Activated CD8-positive, alpha-beta memory T cell treated with anti-CD3 and anti-CD28 coated beads for 36 hours (primary cell): ENCODE measurements at regions not wholly inside any gene's neighbourhood (a gene's known extent, or its start where the extent isn't known, plus 50 kb on each side); places are given as distances from the start of the nearest gene placed in this dataset.

ENCODE experiments used
- CTCF ChIA-PET: fragments of 350-600 bp; sonication (Branson Sonifier 250); formaldehyde crosslinking; loops from one replicate; lab custom pipeline; 2021; ENCODE audit warnings: antibody characterized with exemption; lab: Charles Lee
- POLR2A ChIA-PET: fragments of 350-600 bp; sonication (Branson Sonifier 250); formaldehyde crosslinking; loops from one replicate; lab custom pipeline; 2021; ENCODE audit warnings: antibody characterized with exemption; lab: Charles Lee

DNA sequence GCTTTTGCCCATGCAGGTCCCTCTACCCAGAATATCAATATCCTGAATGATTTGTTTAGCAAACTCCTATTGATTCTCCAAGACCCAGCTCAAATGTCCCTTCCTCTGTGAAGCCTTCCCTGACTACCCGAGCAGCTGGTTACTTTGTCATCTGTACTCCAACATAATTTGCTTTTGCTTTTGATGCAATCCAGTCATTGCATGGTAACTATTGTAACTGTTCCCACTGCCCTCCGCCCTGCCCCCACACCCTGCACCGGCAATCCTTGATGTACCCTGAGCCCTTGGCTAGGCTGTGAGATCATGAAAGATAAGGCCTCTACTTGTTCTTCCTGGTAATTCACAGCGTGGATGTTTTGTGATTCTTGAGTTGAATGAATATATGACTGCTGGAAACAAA, 119.9 kb upstream of the BOD1 start:
- POLR2A ChIA-PET: no interaction called here
- CTCF ChIA-PET: no interaction called here

- ChIA-PET CTCF (no interaction called here), POLR2A (no interaction called here)
Measured at GRCh38 chr5:173736923-173737412, 120.5 kb upstream of the BOD1 start.

DNA sequence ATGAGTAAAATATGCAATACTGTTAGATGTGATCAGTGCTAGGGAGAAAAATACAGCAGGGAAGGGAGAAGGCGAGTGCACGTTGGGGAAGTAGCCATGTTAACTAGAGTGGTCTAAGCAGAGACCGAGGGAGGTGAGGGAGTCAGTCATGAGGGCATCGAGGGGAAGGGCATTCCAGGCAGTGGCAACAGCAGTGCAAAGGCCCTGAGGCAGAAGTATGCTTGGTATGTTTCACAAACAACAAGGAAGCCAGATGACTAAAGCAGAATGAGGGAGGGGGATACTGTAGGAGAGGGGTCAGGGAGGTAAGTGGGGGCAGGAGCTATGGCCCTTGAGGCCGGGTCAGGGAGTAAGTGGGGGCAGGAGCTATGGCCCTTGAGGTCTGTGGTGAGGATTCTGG, 123.3 kb upstream of the BOD1 start:
- ChIA-PET POLR2A (no interaction called here), CTCF (no interaction called here)

DNA sequence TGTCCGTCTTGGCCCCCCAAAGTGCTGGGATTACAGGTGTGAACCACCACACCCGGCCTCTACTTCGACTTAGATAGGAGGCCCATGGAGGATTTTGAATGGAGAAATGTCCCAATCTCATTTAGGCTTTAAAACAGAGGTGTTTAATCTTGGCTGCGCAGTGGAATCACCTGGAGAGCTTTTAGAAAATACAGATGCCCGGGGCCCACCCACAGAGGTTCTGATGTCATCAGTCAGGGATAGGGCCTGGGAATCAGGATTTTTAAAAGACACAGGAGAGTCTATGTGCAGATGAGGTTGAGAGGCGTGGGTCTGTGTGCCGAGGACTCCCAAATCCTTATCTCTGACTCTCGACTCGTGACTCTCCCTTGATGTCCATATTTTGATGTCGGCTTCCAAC, 124.0 kb upstream of the BOD1 start:
- POLR2A ChIA-PET: no interaction called here
- CTCF ChIA-PET: no interaction called here

DNA sequence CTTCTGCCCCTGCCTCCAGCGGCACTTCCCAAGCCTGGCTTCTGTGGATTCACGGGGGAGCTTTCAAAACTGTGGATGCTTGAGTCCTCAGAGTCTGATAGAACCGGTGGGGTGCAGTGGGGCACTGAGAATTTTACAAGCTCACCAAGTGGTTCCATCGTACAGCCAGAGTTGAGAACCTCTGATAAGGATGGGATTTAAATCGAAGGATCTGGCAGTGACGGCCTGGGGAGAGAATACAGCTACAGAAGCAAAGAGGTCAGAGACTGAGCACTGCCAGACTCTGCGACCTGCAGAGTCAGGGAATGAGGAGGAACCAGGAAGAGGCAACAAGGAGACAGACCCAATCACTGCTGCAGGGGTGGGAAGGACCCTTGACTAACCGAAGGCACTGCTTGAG, 124.6 kb upstream of the BOD1 start:
- ChIA-PET CTCF (no interaction called here), POLR2A (no interaction called here)

DNA sequence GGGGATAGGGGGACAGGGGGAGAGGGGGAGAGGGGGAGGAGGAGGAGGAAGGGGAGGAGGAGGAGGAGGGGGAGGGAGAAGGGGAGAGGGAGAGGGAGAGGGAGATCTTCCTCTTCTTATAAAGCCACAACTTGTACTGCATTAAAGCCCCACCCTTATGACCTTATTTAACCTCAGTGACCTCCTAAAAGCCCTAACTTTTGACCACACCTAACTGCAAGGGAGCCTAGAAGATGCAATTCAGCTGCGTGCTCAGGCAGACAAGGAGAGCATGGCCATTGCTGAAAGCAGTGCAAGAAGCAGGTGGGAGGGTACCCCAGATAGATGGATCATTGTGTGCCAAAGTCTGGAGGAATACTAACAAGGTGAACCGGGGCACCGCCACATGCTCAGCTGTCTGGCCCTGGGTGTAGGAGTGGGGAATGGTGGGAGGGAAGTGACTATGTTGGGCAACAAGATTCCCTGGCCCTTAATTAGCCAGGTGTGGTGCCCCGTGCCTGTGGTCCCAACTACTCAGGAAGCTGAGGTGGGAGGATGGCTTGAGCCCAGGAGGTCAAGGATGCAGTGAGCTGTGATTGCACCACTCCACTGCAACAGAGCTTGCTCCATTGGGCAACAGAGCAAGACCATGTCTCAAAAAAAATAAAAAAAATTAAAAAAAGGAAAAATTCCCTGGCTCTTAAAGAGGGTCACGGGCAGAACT, 125.4 kb upstream of the BOD1 start:
- POLR2A ChIA-PET: no interaction called here
- CTCF ChIA-PET: no interaction called here

GRCh38 chr5:173742432-173742816, 126.0 kb upstream of the BOD1 start:
- POLR2A ChIA-PET: no interaction called here
- CTCF ChIA-PET: no interaction called here

DNA sequence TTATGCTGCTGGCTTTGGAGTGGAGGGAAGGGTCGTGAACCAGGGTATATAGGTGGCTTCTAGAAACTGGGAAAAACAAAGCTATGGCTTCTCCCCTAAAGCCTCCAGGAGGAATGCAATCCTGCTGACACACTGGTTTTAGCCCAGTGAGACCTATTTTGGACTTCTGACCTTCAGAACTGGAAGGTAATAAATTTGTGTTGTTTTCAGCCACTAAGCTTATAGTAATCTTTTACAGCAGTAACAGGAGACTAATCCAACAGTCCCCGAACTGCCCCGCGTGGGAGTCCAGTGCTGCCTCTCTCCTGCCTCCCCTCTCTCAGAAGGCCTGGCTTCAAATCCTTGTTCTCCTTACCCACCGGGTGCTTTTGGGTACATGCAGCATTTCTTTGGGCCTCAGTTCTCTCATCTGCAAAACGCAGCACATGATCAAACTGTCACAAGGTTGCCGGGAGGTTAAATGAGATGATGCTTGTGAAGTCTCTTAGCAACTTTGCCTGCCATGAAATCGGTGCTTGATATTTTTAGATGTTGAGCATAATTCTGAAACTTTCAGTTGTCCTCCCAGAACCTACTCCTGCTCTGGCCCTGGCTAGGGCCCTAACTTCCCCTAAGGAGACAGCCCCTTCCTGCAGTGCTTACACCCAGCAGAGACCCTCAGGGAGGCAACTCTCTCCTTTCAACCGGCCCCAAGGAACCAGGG, 127.3 kb upstream of the BOD1 start:
- CTCF ChIA-PET: no interaction called here
- POLR2A ChIA-PET: no interaction called here

DNA sequence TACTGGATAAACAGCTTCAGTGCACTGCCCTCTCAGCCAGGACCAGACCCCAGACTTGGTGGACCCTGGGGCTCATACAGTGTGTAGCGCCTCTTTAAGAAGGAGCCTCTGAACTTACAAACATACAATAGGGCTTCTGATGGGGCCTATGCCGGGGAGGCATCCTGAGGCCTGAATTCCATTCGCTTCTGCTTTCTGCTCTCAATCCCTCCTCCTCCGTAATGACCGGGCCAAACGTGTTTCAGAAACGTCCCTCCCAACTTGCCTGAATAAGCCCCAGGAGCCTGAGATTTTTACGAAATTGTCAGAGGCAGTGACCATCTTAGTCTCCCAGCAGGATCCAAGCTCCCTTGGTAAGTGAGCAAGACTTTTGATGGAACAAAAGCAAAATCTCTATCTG, 128.1 kb upstream of the BOD1 start:
- ChIA-PET CTCF (interaction anchor here (1.0 kb wide), 1 partner anchor 181 kb away, joined by 3 read pairs; no protein-coding TSS in a partner anchor), POLR2A (no interaction called here)

DNA sequence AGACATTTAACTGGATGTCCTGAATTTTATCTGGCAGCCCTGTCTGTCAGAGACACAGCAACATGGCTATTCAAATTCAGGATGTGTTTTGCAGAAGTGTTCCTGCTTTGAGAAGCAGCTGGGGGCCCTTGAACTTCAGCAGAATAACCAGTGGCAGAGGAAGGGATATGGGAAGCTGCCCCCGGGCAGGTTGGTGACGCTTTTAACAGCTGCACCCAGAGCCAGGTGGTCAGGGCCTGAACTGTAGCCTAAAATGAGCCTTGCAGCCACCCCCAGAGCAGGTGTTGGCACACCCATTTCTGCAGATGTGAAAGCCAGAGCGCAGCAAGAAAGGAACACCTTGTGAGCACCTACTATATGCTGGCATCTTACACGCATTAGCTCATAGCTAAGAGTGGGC, 128.7 kb upstream of the BOD1 start:
- POLR2A ChIA-PET: no interaction called here
- CTCF ChIA-PET: interaction anchor here (1.0 kb wide), 1 partner anchor 180 kb away, joined by 3 read pairs; no protein-coding TSS in a partner anchor

- ChIA-PET POLR2A (no interaction called here), CTCF (no interaction called here)
Measured at GRCh38 chr5:173745557-173745956, 129.1 kb upstream of the BOD1 start.

GRCh38 chr5:173746047-173746646, 129.7 kb upstream of the BOD1 start:
- POLR2A ChIA-PET: no interaction called here
- CTCF ChIA-PET: no interaction called here

GRCh38 chr5:173747876-173748275, 131.4 kb upstream of the BOD1 start:
- ChIA-PET CTCF (no interaction called here), POLR2A (no interaction called here)

GRCh38 chr5:173750538-173751265, 134.3 kb upstream of the BOD1 start:
- CTCF ChIA-PET: no interaction called here
- POLR2A ChIA-PET: no interaction called here

GRCh38 chr5:173751266-173751600, 134.8 kb upstream of the BOD1 start:
- POLR2A ChIA-PET: no interaction called here

GRCh38 chr5:173752653-173753052, 135.5 kb upstream of the CPEB4 start:
- POLR2A ChIA-PET: interaction anchor here (0.6 kb wide), 1 partner anchor 62 kb away, joined by 3 read pairs; no protein-coding TSS in a partner anchor
- CTCF ChIA-PET: no interaction called here

More at GRCh38 chr5:173751266-173751600, 134.8 kb upstream of the BOD1 start:
- CTCF ChIA-PET: no interaction called here

DNA sequence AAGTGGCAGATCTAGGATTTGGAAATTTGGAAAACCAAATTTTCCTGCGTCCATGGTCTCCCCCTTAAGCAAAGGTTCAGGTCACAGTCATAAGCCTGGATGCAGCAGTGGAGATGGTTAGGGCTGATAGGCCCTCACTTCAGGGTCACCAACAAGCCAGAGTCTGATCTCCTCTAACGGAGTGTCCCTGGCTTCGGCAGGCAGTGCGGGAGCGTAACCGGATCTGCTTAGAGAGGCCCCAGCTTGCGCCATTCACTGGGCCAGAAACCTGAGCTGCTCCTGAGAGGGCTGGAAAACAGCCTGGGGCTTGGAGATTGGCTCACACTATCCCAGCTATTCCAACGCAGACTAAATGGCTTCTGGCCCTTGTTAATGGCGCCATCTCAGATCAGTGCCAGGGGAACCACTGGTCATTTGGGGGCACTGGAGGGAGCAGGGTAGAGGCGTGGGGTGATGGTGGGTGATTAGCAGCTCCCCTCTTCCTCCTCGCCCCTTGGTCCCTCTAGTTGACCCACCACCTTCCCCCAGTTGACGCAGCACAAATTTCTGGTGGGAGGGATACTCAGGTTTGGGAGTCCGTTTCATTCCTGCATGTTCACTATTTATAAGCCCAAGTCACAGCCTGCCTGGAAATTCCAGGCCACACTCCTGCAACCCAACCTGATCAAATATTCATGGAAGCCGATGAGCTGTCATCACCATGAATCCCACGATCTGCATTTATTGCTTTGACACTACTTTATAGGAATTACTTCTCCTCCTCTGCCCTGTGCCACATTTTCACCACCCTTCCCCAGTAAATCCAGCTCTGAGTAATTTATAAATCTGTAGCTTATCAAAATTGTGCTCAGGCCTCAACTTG, 134.6 kb upstream of the CPEB4 start:
- ChIA-PET POLR2A (no interaction called here), CTCF (no interaction called here)

- ChIA-PET POLR2A (no interaction called here), CTCF (no interaction called here)
Measured at GRCh38 chr5:173755319-173755718, 132.8 kb upstream of the CPEB4 start.
